ENCODE measurements at regions not wholly inside any gene's neighbourhood (a gene's known extent, or its start where the extent isn't known, plus 50 kb on each side); places are given as distances from the start of the nearest gene placed in this dataset.

DNA sequence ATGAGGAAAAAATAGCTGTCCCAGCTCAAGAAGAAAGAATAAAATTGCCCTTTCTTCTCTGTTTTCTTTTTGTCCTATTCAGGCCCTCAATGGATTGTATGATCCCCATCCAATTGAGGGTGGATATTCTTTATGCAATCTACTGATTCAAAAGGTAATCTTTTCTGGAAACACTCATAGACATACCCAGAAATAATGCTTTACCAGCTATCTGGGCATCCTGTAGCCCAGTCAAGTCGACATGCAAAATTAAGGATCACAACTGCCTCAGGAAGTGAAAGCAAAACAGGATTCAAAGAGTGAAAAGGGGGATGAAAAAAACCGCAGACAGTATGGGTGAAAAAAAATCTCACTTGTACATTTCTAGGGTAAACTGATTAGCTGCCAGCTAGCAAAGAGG lies 410.1 kb downstream of the TBC1D32 start:
- no peak for DNase-seq

DNA sequence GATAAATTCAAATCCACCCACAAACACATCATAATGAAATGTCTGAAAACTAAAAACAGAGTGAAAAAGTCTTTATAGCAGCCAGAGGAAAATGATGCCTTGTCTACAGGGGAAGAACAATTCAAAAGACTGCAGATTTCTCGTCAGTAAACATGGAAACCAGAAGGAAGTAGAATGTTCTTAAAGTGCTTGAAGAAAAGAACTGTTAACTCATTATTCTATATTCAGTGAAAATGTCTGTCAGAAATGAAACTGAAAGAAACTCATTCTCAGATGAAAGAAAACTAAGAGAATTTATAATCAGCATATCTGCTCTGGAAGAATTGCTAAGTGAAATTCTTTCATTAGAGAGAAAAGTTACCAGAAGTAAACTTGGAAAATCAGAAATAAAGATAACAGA lies 416.1 kb downstream of the TBC1D32 start:
- no peak for DNase-seq

DNA sequence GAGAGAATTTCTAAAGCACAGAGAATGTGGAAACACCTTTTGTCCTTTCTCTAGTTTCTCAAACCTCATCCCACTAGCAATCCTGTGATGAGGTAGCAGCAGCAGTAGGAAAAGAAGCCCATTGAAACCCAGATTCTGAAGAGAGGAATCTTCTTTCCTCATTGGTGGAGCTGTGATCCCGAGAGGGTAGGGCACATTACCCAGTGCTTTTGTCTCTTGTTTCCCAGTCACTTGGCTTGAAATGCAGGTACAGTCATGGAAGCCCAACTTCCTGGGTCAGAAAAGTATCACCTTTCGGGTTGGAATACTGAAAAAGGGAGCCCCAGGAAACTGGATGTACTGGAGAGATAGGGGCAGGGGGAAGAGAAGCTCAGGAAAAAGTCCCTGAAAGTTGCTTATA lies 417.4 kb downstream of the TBC1D32 start:
- no peak for DNase-seq

DNA sequence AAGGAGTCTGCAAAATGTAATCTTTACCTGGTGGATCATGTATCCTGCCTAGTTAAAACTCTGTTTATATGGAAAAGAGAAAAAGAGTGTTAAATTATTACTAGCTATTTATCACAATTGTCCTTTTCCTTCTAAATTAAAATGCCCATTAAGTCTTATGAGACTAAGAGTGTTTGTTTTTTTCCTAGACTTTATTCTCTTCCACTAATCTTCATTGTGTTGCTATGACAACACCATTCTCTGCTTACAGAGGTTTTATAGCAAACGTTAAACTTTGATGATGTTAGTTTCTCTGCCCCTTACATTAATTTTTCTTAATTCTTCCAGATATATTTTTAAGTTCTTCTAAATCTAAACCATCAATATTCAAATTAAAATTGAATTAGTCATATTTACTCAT lies 420.8 kb downstream of the TBC1D32 start:
- DNase-seq = no peak

DNA sequence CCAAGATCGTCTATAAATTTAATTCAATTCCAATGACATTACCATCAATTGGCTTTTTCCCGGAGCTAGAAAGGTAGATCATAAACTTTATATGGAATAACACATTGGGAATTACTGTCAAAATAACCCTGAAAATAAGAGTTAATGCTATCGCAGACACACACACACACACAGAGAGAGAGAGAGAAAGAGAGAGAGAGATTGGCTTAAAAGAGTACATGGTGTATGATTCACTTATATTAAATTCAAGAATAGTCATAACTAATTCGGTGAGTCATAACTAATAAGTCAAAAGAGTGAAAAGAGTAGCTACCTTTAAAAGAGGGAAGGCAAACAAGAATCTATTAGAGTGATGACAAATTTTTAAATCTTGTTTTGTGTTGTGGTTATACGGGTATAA lies 425.5 kb downstream of the TBC1D32 start:
- DNase-seq = no peak

DNA sequence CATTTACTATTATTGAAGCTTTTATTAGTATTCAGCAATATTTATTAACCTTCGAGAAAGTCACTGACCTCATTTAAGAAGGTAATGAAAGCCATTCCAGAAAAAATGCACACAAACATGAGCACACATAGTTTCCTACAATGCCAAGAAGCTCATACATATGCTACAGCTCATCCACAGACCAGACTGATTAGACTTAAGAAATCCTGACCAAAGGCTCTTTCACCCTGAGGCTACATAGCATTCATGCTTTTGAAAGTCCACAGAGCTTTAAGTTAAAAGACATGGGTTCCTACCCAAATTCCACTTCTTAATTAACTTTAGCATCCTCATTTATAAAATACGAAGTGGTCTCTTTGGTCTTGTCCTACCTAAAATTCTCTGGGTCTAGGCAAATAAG lies 430.4 kb downstream of the TBC1D32 start:
- no peak for DNase-seq

DNA sequence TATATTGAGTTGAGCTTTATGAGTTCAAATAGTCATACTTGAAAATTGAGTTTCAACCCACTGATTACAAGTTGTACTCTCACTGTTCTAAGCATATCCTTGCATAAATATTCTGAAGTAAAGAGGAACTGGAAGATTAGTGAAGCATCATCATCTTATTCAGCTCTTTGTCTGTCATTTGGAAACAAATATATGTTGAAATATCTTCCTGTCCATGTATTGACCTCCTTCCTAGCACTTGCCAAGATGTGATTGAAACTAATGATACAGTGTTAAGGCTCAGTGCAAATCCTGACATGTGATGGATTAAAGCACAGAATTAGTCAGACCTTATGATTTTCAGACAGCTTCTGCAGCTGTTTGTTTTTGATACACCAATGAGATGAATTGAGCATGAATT lies 434.3 kb downstream of the TBC1D32 start:
- no peak for DNase-seq

DNA sequence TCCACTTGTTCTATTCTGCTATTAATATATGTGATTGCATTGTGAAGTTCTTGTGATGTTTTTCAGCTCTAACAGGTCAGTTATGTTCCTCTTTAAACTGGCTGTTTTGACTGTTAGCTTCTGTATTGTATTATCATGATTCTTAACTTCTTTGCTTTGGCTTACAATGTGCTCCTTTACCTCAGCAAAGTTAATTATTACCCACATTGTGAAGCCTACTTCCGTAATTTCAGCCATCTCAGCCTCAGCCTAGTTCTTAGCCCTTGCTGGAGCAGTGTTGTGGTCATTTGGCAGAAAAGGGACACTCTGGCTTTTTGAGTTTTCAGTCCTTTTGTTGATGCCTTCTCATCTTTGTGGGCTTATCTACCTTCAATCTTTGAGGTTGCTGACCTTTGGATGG lies 440.2 kb downstream of the TBC1D32 start:
- no peak for DNase-seq

DNA sequence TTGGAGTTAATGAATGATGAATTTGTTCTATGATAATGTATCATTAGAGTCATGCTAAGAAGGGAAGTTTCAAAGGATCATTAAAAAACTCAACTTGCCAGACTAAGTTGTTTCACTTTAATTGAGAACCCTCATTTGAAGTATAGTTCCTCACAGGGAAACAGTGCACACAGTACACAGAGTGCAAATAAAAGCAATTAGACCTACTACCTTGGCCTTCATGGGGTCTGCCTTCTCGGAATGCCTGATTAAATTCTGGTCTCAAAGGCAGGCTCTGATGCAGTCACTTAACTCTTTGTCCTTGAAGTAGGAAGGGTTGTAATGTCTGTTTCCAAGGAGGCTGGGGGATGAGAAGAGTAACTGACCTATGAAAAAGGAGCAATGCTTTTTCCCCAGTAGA lies 457.3 kb downstream of the TBC1D32 start:
- DNase-seq = no peak

DNA sequence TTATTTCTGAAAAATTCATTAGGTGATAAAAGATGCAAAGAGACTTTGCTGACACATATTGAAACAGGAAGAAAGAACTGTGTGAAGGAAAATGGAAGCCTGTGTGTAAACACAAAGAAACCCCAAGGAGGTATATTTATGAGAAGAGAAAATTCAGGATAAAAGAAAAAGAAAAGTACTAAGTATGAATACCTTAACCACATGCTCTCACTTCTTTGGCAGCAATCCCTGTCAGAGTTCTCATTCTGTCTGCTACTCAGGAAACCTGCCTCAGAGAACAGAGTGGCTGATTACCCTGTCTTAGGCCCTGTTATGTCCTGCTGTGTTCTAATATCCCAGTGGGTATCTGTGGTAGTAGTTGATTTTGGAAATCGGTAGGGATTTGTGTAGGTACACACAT lies 457.9 kb downstream of the TBC1D32 start:
- DNase-seq = no peak

DNA sequence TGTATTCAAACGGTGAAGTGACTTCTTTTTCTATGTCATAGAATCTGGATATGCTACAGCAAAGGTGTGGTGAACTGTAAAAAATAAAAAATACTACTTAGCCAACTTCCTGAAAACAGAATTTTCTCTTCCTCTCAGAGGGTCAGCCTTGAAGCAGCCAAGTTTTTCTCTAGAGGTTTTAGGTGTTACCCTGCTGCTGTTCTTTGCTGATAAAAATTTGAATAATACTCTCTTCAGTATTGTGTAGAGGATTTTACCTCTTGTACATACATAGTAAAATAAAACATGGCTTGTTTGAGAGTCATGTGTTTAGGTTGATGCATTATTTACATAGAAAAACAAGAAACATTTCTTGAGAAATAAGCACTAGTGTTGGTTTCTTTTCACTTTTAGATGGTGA lies 458.4 kb downstream of the TBC1D32 start:
- no peak for DNase-seq

DNA sequence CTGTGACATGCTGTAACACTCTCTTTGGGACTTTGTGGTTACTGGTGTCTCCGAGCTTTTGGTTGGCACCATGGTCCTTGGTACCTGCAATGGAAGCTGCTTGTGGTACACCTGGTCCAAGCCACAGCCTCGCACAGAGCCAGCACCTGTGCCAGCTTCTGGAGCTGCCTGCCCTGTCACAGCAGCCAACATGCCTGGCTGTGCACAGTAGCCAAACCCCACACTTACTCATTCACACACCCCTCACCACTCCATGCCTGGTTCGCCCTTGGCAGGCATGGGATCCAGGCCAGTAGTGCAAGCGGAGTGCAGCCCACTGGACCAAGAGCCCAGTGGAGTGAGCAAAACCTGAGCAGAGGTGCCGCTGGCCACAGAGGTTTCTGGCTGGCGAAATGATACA lies 459.9 kb downstream of the TBC1D32 start:
- no peak for DNase-seq

DNA sequence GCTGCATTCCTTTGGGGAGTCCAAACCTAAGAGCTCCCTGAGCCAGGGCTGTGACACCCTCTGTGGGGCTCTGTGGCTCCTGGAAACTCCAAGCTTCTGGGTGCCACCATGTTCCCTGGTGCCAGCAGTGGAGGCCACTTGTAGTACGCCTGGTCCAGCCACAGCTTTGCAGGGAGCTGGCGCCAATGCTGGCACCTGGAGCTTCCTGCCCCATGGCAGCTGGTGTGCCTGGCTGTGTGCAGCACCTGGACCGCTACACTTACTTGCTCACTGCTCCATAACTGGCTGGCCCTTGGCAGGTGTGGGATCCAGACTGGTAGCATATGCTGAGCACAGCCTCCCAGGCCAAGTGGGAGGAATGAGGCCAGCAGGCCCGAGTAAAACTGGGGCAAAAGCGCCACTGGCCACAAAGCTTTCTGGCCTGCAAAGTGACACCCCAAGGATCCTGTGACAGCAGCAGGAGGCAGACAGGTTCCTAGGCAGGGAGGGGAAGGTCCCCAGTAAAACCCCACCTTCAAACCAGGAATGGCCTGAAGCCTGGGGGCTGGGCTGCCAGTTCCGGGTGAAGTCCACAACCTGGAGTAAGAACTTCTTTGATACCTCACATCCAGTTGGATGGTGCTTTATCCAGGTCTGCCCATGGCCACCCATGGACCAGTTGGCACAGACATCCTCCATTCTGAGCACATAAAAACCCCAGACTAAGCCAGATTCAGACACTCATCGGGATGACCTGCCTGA lies 461.0 kb downstream of the TBC1D32 start:
- no peak for DNase-seq

DNA sequence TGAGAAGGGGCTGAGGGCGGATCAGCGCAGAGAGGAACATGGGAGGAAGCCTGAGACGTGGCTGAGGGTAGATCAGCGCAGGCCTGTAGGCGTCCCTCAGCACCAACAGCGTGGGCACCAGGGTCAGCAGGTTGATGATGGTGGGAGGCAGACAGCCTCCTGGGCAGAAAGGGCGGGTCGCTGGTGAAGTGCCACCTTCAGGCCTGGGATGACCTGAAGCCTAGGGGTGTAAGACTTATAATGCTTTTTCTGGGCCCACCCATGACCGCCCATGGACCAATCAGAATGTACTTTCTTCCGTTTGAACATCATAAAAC lies 462.1 kb downstream of the TBC1D32 start:
- DNase-seq = no peak

DNA sequence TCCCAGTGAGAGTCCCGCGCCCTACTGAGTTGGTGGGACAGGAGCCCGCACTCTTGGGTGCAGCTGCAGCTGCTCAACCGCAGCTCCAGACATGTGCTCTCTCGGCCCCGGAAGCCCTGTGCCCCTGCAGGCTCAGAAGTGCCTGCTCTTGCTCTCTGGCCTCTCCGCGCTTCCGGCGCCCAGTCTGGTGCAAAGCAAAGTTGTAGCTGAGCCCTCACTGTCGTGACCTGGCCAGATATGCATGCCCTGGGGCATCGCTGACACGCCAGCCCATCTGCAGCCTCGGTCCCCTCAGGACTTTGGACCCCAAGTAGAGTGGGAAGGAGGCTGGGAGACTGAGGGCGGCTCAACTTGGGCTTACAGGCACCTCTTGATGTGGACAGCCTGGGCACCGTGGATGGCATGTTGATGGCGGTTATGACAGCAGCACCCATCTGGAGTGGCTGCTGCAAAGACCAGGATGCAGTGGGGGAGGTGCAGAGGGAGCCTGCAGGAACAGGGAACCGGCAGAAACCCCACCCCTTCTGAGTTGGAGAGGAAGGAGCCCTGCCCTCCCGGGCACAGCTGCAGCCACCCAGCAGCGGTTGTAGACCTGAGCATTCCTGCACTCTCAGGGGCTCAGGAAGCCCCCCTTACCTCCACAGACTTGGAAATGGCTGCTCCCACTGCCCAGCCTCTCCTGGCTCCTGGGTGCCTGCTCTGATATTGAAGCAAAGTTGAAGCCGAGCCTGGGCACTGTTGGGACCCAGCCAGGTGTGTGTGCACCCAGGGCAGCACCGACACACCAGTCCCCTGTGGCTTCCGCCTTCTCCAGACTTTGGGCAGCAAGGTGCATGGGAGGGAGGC lies 462.6 kb downstream of the TBC1D32 start:
- no peak for DNase-seq

DNA sequence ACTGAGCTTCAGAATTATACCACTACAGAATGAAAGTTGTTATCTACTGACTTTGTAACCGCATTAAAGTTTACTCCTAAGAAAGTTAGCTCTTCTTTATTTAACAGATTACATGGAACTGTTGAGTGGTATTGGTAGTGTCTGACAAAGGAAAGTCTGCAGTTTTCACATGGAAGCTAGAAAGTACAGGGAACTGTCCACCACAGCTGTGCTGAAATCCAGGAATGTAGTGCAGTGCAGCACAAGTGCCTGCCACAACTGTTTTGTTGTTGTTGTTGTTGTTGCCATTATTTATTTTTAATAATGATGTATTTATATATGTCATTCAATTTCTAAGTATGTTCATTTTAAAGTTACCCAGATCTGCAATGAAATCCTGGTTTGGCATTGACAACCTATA lies 464.9 kb downstream of the TBC1D32 start:
- DNase-seq = no peak

DNA sequence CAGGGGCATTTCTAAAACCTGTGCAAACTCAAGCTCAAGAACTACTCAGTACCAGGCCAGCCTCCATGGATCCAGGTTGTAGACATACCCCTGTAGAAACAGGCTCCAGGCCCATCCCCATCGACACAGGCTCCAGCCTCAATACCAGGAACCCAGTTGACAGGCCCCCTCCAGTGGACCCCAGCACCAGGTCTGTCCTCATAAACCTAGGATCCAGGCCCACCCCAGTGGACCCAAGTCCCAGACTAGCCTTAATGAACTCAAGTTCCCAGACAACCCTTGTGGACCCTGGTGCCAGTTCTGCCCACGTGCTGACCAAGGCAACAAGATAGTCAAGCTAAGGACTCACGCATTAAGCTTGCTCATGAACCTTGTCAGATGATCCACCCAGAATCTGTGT lies 476.9 kb downstream of the TBC1D32 start:
- no peak for DNase-seq

DNA sequence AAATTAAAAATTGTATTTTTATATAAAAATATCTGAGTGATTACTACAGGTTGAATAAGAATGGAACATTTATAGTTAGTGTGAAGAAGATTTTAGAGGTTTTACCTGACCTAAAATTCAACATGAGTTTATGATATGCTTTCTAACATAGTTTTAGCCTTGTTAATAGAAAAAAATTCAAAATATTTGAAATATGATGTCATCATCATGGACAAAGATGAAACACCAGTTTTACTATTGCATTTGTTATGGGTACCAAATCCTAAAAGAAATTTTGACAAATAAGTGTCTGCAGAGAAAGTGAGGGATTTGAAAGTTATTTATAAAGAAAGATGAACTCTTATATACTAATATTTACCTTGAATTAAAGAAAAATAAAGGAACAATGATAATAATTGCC lies 479.7 kb downstream of the TBC1D32 start:
- no peak for DNase-seq

DNA sequence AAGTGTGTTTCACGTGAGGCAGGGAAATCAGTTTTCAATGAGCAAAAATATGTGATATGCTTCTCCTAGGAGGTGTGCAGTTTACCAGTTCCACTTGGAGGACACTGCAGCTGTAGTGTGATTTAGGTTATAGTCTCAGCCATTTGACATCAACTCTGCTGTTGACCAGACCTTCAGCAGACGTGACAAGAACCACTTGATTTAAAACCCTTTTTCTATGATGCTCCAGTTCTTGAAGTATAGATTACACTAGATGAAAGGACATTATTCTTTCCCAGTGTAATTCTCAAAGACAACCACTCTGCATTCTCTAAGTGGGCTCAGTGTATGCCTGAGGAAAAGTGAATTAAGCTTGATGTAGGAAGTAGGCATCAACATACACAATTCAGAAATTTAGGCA lies 480.8 kb downstream of the TBC1D32 start:
- DNase-seq = no peak

DNA sequence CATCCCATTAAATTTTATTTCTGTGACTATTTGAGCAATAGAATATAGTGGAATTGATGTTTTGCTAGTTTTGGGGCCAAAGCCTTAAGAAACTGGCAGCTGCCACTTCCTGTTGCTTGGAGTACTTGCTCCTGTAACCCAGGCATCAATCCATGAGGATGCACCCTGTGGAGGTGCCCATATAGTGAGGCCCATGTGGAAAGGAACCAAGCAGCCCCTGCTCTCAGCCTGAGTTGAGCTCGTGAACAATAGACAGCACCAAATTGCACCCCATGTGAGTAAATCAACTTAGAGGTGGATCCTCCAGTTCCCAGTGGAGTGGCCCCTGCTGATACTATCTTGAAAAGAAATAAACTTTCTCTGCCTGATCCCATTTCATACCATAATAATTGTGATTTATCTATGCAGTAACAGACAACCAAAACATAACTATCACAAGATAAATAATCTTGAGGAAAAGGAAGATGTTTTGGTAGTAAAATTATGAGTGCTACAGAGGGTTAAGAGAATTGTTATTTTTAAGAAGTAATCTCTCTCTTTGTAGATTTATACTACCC lies 481.9 kb downstream of the TBC1D32 start:
- DNase-seq = no peak

DNA sequence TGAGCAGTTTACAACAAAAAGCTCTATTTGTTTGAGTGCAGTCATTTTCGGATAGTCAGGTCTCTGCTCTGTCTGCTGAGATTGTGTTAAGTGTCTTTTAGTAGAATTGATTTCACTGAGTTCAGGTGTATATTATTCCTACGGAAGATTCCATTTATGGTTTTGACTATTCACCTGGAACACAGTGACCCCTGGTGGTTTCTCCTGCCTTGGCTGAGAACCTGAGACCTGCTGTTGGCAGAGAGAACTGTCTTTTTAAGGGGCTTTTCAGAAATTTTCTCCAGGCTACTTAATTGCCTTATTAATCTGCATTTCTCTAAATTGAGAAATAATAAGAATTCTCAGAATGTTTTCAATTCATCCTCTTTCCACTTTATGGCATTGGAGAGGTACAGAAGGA lies 508.0 kb downstream of the TBC1D32 start:
- no peak for DNase-seq

DNA sequence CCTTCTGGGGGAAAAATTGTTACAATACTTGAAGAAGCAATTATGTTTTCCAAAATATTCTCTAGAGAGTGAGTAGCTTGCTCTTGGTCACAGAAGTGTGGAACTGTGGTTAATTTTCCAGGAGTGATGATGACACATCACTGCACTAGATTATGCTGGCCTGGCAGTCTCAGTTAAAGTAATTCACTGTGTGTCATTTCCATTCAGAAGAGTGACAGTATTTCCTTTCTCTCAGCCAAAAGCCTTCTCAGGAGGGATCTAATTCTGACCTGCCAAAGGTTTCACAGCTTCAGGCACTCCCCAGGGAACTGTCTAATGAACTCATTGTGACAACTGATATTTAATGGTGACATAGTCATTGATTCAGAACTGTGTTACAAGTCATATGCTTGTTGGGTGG lies 517.5 kb downstream of the TBC1D32 start:
- DNase-seq = no peak

DNA sequence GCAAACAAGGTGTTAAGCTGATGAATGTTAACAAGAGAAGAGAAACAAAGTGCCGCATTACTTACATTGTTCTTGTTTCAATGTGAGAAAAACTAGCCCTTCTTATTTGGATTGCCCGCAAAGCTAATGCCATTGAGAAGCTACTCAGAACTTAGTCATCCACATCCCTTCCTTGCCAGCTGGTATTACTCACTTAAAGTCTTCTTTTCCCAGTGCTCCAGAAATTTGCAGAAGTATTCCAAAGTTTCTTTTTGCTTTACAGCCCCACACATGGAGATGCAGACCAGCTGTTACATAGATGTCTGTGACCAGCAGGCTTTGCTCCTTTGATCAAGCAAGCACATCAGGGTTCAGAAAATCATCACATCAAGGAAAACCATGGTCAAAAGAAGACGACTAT lies 529.0 kb downstream of the TBC1D32 start:
- no peak for DNase-seq

DNA sequence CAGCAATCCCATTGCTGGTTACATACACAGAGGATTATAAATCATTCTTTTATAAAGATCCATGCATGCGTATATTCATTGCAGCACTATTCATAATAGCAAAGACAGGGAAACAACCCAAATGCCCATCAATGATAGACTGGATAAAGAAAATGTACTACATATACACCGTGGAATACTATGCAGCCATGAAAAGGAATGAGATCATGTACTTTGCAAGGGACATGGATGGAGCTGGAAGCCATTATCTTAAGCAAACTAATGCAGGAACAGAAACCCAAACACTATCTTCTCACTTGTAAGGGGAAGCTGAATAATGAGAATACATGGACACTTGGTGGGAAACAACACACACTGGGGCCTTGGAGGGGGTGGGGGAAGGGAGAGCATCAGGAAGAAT lies 529.7 kb downstream of the TBC1D32 start:
- no peak for DNase-seq

DNA sequence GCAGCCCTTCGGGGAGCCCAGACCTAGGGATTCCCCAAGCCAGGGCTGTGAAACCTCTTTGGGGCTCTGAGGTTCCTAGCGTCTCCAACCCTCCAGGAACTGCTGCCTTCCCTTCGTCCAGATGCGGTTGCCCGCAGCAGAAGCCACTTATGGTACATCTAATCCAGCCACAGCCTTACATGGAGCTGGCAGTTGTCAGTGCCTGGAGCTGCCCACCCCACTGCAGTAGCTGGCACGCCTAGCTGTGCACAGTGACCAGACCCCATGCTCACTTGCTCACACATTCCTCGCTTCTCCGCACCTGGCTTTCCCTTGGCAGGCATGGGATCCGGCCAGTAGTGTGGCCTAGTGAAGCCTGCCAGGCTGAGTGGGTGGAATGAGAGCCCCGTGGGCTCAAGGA lies 547.6 kb downstream of the TBC1D32 start:
- DNase-seq = no peak

All from activated T-cell treated with anti-CD3 and anti-CD28 coated beads, Interleukin-2, amount 50 U/mL, for 1 hour (primary cell).